ENCODE measurements at regions not wholly inside any gene's neighbourhood (a gene's known extent, or its start where the extent isn't known, plus 50 kb on each side); places are given as distances from the start of the nearest gene placed in this dataset.
"Not testable (repeated sequence)": the region's sequence is repeated elsewhere in the genome, so short reads cannot be mapped to it uniquely, and the experiment has no call there.

DNA sequence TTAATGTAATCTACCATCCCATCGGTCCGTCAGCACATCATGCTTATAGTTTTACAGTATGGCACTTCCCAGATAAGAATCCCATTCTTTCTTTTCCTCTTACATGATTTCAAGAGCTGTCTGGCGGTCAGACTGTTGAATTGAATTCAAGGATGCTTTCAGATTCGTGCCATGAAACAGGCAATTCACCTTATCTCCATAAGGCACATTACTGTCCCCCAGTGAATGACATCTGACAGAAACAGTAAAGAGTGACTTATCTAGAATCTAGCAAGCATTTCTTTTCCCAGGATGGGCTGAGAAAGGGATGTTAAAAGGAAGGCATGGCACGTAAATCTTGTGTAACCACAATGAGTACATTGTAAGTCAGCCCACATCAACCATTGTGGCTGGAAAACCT is 61.1 kb upstream of the SEM1 start:
- no peak for DNase-seq (ENCODE audit: low read depth)

DNA sequence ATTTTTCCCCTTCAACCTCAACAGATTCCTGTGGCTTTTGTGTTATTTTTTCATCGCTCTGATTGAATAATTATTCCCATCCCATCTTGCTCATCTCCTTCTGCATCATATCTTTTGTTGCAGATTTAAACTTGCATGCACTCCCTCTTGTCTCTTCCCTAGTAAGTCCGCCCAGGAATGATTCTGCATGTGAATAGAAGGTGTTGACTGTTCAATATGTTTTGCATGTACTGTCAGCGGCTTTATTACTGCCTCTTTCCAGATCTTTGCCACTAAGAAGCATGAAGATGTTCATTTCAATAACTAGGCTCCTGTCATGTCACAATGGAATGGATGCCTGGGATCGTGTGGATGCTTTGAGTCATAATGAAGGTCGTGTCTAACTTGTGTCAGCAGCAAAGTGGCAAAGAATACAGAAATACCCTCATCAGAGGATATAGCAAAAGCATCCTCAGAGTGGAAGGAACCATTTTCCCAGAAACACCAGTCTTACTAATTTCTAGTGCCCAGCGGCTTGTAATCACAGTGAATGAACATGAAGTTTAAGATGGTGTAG is 62.6 kb upstream of the SEM1 start:
- DNase-seq (ENCODE audit: low read depth) = no peak

DNA sequence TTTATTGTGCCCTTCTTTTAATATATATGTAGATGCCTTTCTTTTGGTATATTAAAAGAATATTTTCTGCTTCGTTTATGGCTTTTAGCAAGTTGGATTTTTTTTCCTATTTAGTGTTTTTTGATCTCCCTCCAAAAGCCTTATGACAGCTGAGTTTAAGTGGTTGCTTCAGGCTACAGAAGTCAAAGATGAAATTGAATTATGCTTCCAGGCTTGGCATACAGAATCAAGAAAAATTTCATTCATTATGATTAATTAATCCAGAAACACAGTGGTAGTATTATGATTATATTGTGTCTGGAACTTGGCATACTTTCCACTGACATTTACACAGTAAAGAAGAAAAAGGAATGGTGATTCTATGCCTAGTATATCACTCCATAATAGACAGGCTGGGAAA is 63.8 kb upstream of the SEM1 start:
- no peak for DNase-seq (ENCODE audit: low read depth)

DNA sequence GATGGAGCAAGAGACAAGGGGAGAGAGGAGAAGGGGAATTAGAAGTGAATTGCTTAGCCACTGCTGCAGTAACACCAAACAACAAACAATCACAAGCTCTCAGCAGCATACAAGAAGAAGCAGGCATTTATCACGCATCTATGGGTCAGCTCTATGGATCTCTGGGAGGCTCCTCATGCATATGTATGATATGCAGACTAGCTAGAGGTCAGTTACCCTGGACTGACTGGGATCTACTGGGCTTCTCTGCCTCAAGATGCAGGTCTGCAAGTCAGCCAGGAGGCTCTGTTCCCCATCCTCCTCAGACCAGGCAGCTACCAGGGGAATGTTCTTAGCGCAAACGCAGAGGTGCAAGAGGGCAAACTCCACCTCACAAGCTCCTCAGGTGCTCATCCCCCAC is 64.7 kb upstream of the SEM1 start:
- DNase-seq (ENCODE audit: low read depth) = no peak

DNA sequence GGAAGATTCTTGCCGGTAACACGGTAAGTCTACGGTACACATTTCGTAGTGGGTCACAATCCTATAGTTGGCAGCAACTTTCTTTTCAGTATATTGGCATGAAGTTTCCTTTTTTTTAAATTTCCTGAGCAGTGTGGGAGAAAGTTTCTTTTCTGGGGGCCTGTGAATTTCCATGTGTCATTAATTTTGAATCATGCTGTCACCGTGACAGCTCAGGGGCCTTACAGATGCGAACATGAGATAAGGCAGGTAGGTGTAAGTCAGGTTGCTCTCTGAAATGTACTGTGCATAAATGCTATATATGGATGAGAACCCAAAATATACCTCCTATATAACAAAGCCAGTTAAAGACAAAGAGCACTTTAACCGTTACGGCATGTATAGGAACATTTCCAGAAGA is 65.4 kb upstream of the SEM1 start:
- no peak for DNase-seq (ENCODE audit: low read depth)

DNA sequence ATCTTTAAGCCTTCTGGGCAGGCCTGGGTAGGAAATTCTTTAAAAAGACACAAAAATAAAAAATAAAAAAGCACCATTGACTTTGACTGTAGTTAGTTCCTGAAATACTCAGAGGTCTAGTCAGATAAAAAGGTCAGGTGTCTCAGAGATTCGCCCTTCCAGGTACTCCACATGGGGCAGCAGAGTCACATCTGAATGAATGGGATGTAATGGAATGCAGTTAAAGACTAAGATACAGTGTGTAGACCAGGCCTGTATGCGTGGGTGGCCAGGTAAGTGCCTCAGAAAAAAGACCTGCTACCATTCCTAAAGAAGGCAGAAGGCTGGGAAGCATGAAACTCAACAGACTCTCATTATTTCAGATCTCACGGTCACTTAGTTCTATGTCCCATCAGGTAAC is 68.6 kb upstream of the SEM1 start:
- DNase-seq (ENCODE audit: low read depth) = no peak

DNA sequence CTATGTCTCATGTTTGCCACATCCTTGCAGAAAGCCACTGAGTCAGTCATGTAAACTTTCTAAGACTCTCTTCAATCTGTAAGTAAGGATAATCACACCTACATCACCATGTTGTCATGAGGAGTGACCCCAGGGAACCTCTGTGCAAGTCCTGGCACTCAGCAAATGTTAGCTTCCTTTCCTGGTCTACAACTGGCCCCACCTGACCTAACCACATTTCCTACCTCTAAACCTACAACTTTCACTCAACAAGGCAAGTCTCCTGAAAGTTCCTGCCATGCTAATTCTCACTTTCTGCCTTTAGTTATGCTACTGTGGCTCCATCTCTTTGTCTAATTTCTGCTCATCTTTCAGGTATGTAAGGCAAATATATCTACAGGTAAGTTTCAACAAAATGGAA is 72.3 kb upstream of the SEM1 start:
- no peak for DNase-seq (ENCODE audit: low read depth)

DNA sequence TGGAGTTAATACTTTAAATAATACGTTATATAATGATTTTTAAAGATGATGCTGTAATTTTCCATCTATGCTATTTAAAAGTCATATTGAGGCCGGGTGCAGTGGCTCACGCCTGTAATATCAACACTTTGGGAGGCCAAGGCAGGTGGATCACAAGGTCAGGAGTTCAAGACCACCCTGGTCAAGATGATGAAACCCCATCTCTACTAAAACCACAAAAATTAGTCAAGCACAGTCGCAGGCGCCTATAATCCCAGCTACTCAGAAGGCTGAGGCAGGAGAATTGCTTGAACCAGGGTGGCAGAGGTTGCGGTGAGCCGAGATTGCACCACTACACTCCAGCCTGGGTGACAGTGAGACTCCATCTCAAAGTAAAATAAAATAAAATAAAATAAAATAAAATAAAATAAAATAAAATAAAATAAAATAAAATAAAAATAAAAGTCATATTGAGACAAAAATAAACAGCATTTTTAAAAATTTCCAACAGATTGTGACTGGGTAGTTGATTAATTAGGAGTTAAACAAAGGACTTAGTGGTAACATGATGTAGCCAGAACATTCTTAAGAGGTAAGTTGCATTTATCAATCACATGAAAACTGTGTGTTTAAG is 73.1 kb upstream of the SEM1 start:
- not testable (repeated sequence) for DNase-seq (ENCODE audit: low read depth)

DNA sequence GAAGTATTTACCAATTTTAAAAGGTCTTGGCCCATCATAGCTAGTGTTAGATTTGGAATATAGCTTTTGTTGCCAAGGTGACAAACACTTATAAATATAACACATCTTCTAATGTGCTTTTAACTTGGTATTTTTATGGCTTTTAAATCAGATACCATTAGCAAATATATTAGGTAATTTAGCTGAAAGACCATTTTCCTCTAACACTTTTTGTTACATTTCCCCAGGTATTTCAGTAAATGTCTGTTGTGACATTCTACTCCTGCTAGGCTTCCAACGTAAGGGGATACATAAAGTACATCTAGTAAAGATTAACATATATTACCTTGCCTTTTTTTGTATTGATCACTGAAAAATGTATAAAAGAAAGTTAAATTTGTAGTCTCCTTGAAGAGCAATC is 75.0 kb upstream of the SEM1 start:
- no peak for DNase-seq (ENCODE audit: low read depth)

DNA sequence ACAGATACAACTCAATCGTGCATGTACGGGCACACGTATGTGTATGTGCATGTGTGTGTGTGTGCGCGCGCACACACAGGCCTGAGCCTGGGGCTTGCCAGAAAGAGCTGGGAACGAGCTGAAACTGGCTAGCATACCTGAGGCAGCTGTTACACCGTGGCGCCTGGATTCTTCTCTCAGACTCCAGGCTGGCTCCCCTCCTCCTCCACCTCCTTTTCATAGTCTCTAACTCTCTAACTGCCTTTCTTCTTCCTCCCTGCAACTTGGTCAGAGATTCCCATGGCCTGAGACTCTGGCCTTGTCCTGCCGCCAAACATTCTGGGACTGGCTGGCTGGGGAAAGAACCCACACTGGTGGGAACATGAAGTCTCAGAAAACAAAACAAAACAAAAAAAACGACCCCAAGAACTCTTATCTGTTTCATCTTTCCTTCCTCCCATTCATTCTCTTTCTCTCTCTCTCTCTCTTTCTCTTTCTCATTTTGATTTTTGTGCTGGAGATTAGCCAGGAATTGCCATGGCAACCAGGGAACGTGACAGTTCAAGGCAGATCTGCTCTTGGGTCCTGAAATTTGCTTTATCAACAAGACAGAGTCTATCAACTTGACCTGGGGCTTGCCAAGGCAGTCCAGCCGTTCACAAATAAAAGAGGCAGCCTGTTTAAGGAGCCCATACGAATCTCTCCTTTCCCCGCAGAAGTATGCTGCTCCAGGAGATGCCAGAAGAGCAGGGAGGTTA is 76.8 kb upstream of the SEM1 start:
- no peak for DNase-seq (ENCODE audit: low read depth)

DNA sequence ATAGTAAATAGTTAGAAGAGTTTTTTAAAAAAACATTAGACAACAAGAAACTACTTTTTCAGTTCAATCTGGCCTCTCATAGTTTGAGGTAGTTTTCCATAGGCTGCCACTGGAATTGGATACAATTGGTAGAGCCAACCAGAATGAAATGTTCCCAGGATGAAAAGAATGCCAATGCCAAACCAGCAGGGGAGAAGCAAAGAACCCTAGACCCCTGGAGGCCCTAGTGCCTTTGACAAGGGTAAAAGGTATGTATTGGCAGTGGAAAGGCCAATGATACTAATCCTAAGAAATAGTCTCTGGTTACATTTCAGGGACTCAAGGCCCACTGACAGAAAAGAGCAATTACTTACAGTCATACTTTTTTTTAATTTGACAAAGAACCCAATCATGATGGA is 77.4 kb upstream of the SEM1 start:
- no peak for DNase-seq (ENCODE audit: low read depth)

DNA sequence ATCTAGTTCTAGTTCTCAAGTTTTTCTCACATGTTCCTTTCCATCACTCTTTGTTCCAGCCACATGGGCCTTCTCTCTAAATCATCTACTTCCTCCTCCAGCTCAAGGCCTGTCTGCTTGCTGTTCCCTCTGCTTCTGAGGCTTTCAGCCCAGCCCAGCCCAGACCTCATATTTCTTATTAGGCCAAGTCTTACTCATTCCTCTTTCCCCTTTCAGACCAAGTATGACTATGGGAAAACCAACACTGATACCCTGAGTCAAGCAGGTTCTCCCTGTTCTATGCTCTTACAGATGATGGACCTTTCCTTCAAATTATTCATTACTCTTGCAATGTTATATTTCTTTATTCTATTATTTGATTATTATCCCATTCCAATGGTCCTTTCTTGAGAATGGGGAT is 80.3 kb upstream of the SEM1 start:
- DNase-seq (ENCODE audit: low read depth) = no peak

DNA sequence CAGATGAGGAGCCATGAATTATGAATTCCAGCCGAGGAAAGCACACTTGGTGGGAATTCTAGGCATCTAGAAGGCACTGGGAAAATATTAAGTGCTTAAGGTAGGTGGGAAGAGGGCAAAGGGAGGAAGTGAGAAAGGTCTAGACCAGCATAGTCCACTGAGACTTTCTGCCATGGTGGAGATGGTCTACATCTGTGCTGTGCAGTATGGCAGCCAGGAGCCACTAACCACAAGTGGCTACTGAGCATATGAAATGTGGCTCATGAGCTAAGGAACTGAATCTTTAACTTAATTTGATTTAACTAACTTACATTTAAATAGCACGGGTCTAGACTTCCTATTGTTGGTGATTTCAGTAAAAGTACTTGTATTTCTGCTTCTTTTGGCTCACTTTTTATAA is 82.5 kb upstream of the SEM1 start:
- DNase-seq (ENCODE audit: low read depth) = no peak

DNA sequence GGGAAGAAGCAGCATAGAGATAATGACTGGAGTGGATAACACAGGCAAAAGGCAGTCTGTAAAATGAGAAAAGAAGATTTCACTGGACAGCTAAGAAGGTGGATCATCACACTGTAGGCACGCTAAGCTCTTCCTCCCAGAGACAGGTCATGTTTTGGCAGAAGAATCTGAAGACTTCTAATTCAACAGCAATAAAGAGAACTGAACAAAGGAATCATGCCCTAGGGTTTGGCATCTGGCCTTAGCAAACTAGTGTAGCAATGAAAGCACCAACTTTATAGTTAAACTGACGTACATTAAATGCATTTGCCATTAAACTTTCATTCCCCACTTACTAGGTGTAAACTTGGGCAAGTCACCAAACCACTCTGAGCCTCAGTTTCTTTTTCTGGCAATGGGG is 84.4 kb upstream of the SEM1 start:
- no peak for DNase-seq (ENCODE audit: low read depth)

DNA sequence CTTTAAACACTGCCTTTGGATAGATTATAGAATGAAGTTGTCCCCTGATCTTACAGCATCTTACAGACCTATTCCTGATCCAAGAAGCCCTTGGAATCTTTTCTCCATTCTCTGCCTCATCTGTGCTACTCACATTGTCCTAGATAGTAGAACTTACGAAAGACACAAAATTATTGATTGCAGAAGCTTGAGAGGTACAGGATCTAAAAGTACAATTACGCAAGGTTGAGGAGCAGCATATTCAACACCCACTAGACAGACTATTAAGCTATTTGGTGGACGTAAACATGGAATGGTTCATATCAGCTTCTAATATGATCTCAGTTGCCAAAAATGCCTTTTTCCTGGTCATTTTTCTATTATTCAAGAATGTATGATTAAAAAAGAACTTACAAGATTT is 90.5 kb upstream of the SEM1 start:
- no peak for DNase-seq (ENCODE audit: low read depth)

DNA sequence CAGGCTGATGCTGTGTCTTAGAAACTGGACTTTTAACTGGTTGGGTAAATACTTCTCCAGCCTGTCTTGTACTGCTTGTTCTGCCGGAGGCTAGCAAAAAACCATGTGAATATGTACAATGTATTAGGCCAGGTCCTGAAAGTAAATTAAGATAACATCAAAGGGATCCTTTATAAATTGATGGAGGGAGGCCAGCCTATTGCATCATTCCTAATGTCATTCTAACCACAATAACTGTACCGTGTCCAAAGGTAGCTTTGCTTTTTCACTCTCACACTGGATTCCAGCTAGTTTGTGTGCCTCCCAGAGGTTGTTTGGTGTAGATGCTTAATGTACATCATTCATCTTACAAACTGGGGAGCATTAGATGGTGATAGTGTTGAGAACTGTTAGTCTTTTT is 91.2 kb upstream of the SEM1 start:
- DNase-seq (ENCODE audit: low read depth) = no peak

DNA sequence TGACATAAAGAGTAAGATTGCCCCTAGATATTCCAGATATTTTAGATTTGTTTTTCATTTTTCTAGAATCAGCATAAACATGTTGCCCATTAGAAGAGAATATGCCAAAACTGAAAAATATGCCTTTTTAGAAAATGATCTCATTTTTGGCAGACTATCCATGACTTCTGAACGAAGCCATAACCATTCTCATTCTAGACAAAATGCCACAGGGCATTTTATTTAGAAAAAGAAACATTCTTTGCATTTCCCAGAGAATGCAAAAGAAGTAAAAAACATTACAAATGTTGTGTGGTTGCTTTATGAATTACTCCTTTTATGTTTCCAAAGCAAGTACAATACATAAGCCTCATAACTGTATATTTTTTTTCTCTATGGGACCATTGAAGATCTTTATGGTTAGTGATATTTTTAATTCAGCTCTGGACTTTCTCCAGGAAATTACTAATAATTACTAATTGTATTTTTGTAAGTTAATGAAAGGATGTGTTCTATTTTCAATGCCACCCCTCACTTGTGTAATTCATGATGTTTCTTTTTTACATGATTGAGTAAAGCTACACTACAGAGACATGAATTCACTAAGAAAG is 109.6 kb upstream of the SEM1 start:
- no peak for DNase-seq (ENCODE audit: low read depth)

DNA sequence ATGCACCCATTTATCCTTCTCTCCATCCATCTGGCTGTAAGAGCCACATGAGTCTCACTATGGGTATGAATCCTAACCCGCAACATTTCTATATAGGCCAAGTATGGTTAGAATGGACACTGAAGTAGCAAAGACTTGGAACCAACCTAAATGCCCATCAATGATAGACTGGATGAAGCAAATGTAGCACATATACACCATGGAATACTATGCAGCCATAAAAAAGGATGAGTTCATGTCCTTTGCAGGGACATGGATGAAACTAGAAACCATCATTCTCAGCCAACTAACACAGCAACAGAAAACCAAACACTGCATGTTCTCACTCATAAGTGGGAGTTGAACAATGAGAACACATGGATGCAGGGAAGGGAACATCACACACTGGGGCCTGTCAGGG is 111.5 kb upstream of the SEM1 start:
- DNase-seq (ENCODE audit: low read depth) = not testable (repeated sequence)

DNA sequence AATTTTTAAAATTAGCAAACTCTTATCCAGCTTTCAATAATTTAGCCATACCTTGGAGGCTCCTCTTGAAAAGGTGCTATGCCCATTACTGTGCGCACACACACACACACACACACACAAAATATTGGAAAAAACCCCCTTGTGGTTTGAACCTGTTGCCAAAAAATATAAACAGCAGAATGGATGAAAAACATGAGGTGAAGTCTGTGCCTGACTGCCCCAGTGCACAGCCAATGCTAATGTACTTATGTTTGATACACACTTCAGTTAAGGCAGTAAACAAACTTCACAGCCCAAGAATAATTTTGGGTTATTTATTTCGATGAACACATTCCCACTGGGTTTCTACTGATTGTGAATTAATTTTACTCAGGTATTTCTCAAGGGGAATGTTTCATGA is 113.2 kb upstream of the SEM1 start:
- no peak for DNase-seq (ENCODE audit: low read depth)

DNA sequence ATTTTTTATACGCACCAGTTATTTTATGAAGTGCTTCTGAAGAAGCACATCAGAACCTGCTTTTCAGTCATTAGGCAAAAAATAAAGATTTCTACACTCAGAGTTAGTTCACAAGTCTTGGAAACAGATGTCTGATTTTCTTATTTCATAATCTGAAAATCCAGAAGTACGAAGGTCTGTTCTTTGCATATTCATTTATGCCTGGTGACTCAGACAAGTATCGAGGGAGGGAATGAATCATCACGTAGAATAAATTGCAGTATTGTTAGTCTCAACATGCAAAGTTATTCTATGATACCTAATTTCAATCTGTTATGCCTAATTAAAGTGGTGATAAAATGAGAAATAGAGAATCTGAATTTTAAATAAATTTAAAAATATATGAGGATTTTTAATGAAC is 113.6 kb upstream of the SEM1 start:
- DNase-seq (ENCODE audit: low read depth) = peak; percentile 51

DNA sequence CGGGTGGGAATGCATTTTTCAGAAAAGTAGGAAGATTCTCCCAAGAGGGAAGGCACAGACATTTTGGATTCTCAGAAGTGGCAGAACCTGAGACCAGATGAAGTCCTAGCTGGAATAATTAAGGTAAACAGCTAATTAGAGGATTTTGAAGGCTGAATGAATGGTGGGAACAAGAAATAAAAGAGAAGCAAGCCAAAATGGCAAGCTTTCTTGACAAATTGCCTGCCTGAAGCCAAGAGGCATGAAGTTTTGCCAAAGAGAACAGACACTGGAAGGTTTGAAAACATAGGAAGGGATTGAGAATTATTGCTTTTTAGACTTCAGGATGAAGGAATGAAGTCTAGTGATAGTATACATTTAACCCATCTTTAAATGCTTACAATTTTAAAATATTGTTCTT is 115.0 kb upstream of the SEM1 start:
- no peak for DNase-seq (ENCODE audit: low read depth)

DNA sequence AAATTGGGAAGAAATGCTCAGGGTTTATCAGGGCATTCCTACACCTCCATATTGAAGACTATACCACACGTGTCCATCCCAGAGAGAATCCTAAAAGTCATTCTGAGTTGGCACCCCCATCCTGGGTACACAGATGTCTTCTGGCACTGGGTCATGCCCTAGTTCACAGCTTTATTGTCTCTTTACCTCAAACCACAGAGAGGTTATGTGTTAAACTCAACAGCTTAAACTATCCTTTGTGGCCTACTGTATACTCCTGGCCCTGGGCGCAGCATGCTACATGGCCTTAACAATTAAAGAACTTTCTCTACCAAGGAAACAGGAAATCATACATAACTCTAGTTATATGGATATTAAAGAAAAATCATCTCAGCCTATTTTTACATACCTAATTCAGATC is 115.6 kb upstream of the SEM1 start:
- DNase-seq (ENCODE audit: low read depth) = no peak

DNA sequence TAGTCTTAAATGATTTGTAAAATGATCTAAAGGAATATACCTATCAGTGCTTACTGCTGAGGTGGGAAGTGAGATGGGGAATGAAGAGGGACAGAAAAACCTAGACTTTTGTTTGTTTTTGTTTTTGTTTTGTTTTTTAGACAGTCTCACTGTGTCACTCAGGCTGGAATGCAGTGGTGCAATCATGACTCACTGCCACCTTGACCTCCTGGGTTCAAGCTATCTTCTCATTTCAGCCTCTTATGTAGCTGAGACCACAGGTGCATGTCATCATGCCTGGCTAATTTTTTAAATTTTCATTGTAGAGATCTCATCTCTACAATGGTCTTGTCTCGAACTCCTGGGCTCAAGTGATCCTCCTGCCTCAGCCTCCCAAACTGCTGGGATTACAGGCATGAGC is 116.4 kb upstream of the SEM1 start:
- no peak for DNase-seq (ENCODE audit: low read depth)

DNA sequence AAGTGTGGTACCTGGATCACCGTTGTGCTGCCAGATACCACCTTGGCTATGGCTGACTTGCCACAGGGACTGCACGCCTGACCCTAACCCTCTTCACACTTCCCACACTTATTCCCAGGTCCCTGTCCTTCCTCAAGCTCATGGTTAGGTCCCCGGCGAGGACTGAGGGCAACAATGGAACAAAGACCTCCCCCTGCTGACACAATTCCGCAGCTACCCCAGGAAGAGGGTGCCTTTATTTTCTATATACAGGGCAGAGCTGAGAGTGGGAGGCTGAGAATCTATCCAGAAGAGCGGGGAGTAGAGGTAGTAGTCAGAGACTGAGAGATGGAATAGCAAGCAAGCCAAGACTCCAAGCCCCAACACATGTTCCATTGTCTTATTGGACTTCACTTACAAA is 118.1 kb upstream of the SEM1 start:
- no peak for DNase-seq (ENCODE audit: low read depth)

Measured in HS-5 (cell line).